RWPE1 (cell line): ENCODE measurements at regions not wholly inside any gene's neighbourhood (a gene's known extent, or its start where the extent isn't known, plus 50 kb on each side); places are given as distances from the start of the nearest gene placed in this dataset.

Experiments used
- CTCF ChIA-PET: fragments of 350-600 bp; sonication (Branson Sonifier 250); formaldehyde crosslinking; extraction: SDS; loops from one replicate; lab custom pipeline; 2021; lab: Yijun Ruan, JAX
- POLR2A ChIA-PET: fragments of 400-600 bp; formaldehyde crosslinking; extraction: SDS; loops from one replicate; lab custom pipeline; 2020; ENCODE audit warnings: antibody characterized with exemption; ENCODE audit not compliant: low non-redundant PET; lab: Yijun Ruan, JAX
- DNase-seq: peaks from one replicate; pipeline ENCODE4 v3.0.0; 2012; ENCODE audit warnings: low spot score
- H3K27ac ChIP-seq: fragments of 450-650 bp; 2 replicates; pipeline ENCODE4 v1.5.1; 2017
- TF ChIP-seq, protein P1 (sequence below): fragments of 450-650 bp; conservative IDR thresholded peaks from 2 replicates; pipeline ENCODE4 v1.5.1; 2017; ENCODE audit warnings: low read depth, mild to moderate bottlenecking

DNA sequence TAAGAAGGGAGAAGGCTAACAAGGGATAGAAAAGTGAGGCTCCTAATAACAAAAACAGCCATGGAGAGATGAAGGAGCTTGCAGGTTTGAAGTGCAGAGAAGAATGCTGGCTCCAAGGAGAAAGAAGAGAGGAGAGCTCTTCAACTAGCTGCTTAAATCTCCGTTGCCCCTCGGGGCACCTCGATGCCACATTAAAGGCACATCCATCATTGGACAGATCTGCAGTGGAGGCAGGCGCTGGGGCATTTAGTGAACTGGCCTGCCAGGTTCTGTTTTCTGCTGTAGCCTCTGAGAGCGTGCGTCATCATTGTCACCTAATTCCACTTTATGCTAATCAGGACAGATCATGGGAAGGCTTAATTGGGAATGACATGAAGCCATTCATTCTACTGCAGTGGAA is 1426.2 kb upstream of the WWC1 start:
- ChIA-PET CTCF (interaction anchor here (0.7 kb wide), 1 partner anchor 1570 kb away, joined by 5 read pairs; no protein-coding TSS in a partner anchor), POLR2A (no interaction called here)
- no peak for DNase-seq
- TF ChIP-seq, protein P1, sequence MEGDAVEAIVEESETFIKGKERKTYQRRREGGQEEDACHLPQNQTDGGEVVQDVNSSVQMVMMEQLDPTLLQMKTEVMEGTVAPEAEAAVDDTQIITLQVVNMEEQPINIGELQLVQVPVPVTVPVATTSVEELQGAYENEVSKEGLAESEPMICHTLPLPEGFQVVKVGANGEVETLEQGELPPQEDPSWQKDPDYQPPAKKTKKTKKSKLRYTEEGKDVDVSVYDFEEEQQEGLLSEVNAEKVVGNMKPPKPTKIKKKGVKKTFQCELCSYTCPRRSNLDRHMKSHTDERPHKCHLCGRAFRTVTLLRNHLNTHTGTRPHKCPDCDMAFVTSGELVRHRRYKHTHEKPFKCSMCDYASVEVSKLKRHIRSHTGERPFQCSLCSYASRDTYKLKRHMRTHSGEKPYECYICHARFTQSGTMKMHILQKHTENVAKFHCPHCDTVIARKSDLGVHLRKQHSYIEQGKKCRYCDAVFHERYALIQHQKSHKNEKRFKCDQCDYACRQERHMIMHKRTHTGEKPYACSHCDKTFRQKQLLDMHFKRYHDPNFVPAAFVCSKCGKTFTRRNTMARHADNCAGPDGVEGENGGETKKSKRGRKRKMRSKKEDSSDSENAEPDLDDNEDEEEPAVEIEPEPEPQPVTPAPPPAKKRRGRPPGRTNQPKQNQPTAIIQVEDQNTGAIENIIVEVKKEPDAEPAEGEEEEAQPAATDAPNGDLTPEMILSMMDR = no peak
- no peak overlapping the region for H3K27ac ChIP-seq

DNA sequence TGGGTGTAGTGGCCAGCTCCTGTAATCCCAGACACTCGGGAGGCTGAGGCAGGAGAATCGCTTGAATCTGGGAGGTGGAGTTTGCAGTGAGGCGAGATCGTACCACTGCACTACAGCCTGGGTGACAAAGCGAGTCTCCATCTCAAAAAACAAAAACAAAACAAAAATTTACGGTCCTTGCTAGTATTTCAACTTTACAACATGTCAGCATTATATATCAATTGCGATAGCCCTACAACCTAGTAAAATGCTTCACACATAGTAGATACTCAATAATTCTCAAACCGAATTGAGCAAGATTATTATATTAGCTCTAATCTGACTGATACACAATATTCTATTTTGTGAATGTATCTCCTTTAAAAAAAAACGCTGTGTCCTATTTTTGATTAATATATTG is 1411.0 kb upstream of the WWC1 start:
- ChIA-PET POLR2A (interaction anchor here (0.6 kb wide), 1 partner anchor 93 kb away, joined by 4 read pairs; no protein-coding TSS in a partner anchor), CTCF (interaction anchor here (0.6 kb wide), 2 partner anchors 1085 to 1318 kb away, joined by 3 read pairs; no protein-coding TSS in a partner anchor)
- DNase-seq = no peak
- TF ChIP-seq, protein P1 = no peak
- H3K27ac ChIP-seq = no peak overlapping the region

DNA sequence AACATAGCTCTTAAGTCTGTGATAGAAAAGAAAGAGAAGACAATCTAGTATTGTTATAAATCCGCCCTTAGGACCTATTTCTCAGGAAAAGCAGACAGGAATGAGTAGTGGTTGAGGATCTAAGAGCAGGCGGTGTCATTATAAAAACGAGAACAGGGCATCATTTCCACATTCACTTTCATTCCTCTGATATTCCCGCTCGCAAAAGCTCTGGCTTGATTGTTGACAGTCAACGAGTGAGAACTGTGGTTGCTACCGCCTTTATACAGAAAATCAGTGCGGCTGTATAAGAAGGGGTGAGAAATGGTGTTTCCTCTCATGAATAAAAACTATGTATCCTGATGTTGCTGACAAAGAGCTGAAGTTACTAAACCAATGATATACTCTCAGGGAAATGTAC is 1409.6 kb upstream of the WWC1 start:
- CTCF ChIA-PET = interaction anchor here (0.7 kb wide), 1 partner anchor 1001 kb away, joined by 4 read pairs; no protein-coding TSS in a partner anchor
- no peak for DNase-seq
- H3K27ac ChIP-seq = no peak overlapping the region
- TF ChIP-seq, protein P1 = no peak
- POLR2A ChIA-PET = no interaction called here

DNA sequence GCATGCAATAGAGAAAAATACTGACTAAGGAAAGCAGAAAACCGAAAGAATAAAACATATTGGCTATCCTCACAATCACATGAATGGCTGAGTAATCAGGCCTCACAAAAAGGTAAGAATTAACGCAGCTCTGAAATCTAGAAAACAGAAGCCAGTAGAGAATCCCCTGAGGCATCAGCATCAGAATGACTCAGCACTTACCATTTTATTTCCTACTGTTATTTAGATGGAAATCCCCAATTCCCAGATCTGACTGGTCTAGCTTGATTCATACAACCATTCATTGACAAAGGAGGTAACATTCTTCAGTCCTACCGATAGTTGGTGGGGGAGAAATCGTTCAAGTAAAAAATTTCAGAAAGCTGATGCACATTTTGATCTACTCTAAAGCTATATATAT is 1408.4 kb upstream of the WWC1 start:
- H3K27ac ChIP-seq = no peak overlapping the region

DNA sequence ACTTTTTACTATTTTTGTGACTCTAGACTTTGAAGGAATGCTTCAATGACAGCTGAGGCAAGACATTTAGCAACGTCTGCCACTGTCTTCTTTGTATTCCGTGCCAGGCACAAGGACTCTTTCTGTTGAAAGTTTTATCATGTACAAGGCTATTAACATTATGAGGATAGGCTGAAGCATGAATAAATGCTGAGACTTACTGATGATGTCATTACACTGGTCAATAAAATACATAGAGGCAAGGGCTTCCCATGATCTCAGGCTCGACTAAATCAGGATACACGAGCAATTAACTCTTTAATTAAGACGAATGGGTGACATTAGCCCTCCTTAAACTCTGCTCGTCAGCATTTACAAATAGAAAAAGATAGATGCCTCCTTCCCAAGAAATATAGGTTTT is 1393.3 kb upstream of the WWC1 start:
- TF ChIP-seq, protein P1 = no peak
- ChIA-PET CTCF (interaction anchor here (0.6 kb wide), 1 partner anchor 41 kb away, joined by 3 read pairs; no protein-coding TSS in a partner anchor), POLR2A (no interaction called here)
- DNase-seq = no peak
- no peak overlapping the region for H3K27ac ChIP-seq

More for the DNA sequence above, 1408.4 kb upstream of the WWC1 start:
- CTCF ChIA-PET = interaction anchor here (0.6 kb wide), 1 partner anchor 165 kb away, joined by 3 read pairs; no protein-coding TSS in a partner anchor
- TF ChIP-seq, protein P1 = no peak
- POLR2A ChIA-PET = no interaction called here
- peak; percentile 89 for DNase-seq

DNA sequence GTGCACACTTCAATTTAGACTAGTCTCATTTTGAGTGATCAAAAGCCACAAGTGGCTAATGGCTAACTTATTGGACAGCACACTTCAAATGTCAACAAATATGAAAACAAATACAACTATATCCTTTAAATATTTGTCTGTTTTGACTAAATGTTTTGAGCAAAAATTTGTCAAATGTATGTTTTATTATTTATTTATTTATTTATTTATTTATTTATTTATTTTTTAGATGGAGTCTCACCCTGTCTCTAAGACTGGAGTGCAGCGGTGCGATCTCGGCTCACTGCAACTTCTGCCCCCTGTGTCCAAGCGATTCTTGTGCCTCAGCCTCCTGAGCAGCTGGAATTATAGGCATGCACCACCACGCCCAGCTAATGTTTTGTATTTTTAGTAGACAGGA is 1392.1 kb upstream of the WWC1 start:
- no peak for DNase-seq
- H3K27ac ChIP-seq = no peak overlapping the region
- CTCF ChIA-PET = interaction anchor here (0.6 to 0.8 kb wide), 2 partner anchors 102 to 330 kb away, joined by 3 to 9 read pairs; no protein-coding TSS in a partner anchor
- POLR2A ChIA-PET = no interaction called here
- TF ChIP-seq, protein P1 = no peak
